H9 (cell line): ENCODE measurements at regions not wholly inside any gene's neighbourhood (a gene's known extent, or its start where the extent isn't known, plus 50 kb on each side); places are given as distances from the start of the nearest gene placed in this dataset.

ENCODE experiments used
- DNase-seq: peaks from one replicate; pipeline ENCODE4 v3.0.0-alpha.2; 2017
- H2AFZ ChIP-seq: one replicate; pipeline ENCODE4 v1.6.1; 2013; ENCODE audit warnings: mild to moderate bottlenecking, low read length, control low read depth, moderate library complexity
- H2AK5ac ChIP-seq: 2 replicates; pipeline ENCODE4 v1.6.1; 2013; ENCODE audit warnings: low read length, control low read depth, mixed read lengths; ENCODE audit not compliant: insufficient read length
- H2BK120ac ChIP-seq: one replicate; pipeline ENCODE4 v1.6.1; 2013; ENCODE audit warnings: low read depth, mild to moderate bottlenecking, low read length, control low read depth, inconsistent platforms; ENCODE audit not compliant: poor library complexity, severe bottlenecking
- H2BK12ac ChIP-seq: 2 replicates; pipeline ENCODE4 v1.6.1; 2013; ENCODE audit warnings: low read length, control low read depth, mixed read lengths, low read depth; ENCODE audit not compliant: insufficient read length
- H2BK15ac ChIP-seq: 2 replicates; pipeline ENCODE4 v1.6.1; 2013; ENCODE audit warnings: low read depth, low read length, control low read depth
- H2BK20ac ChIP-seq: one replicate; pipeline ENCODE4 v1.6.1; 2013; ENCODE audit warnings: low read depth, mild to moderate bottlenecking, low read length, control low read depth, inconsistent platforms; ENCODE audit not compliant: poor library complexity, severe bottlenecking
- H2BK5ac ChIP-seq: 2 replicates; pipeline ENCODE4 v1.6.1; 2013; ENCODE audit warnings: low read length, control low read depth, mixed read lengths; ENCODE audit not compliant: insufficient read length
- H3K14ac ChIP-seq: 2 replicates; pipeline ENCODE4 v1.6.1; 2013; ENCODE audit warnings: low read length, control low read depth; ENCODE audit not compliant: insufficient read depth
- H3K18ac ChIP-seq: 2 replicates; pipeline ENCODE4 v1.6.1; 2013; ENCODE audit warnings: low read depth, mild to moderate bottlenecking, mixed read lengths, low read length, control low read depth; ENCODE audit not compliant: insufficient read length
- H3K23ac ChIP-seq: 2 replicates; pipeline ENCODE4 v1.6.1; 2013; ENCODE audit warnings: low read length, control low read depth, mixed read lengths, low read depth; ENCODE audit not compliant: insufficient read length
- H3K23me2 ChIP-seq: 2 replicates; pipeline ENCODE4 v1.6.1; 2013; ENCODE audit warnings: low read depth, mild to moderate bottlenecking, mixed read lengths, low read length, control low read depth; ENCODE audit not compliant: insufficient read length, poor library complexity, severe bottlenecking
- H3K27ac ChIP-seq: 2 replicates; pipeline ENCODE4 v1.5.1; 2013; ENCODE audit warnings: low read length, control low read depth, mixed read lengths, low read depth; ENCODE audit not compliant: insufficient read length
- H3K27me3 ChIP-seq: 2 replicates; pipeline ENCODE4 v1.6.1; 2013; ENCODE audit warnings: low read length, control low read depth, inconsistent platforms; ENCODE audit not compliant: insufficient read depth
- H3K4ac ChIP-seq: 2 replicates; pipeline ENCODE4 v1.6.1; 2013; ENCODE audit warnings: low read depth, mild to moderate bottlenecking, control low read depth, inconsistent platforms, low read length, moderate library complexity
- H3K4me1 ChIP-seq: 2 replicates; pipeline ENCODE4 v1.6.1; 2013; ENCODE audit warnings: low read length, control low read depth, inconsistent platforms; ENCODE audit not compliant: insufficient read depth
- H3K4me2 ChIP-seq: 2 replicates; pipeline ENCODE4 v1.6.1; 2013; ENCODE audit warnings: low read length, control low read depth, mixed read lengths; ENCODE audit not compliant: insufficient read length, insufficient read depth
- H3K56ac ChIP-seq: 2 replicates; pipeline ENCODE4 v1.6.1; 2013; ENCODE audit warnings: low read depth, mild to moderate bottlenecking, mixed read lengths, low read length, control low read depth; ENCODE audit not compliant: insufficient read length
- H3K79me1 ChIP-seq: 2 replicates; pipeline ENCODE4 v1.6.1; 2013; ENCODE audit warnings: low read depth, mild to moderate bottlenecking, moderate library complexity, low read length, control low read depth, inconsistent platforms; ENCODE audit not compliant: insufficient read depth, poor library complexity, severe bottlenecking
- H3K79me2 ChIP-seq: 2 replicates; pipeline ENCODE4 v1.6.1; 2013; ENCODE audit warnings: low read length, control low read depth, inconsistent platforms; ENCODE audit not compliant: insufficient read depth
- H3K9ac ChIP-seq: 2 replicates; pipeline ENCODE4 v1.6.1; 2013; ENCODE audit warnings: low read length, control low read depth, mixed read lengths; ENCODE audit not compliant: insufficient read length; ENCODE audit errors: extremely low read depth
- H3K9me3 ChIP-seq: one replicate; pipeline ENCODE4 v1.6.1; 2013; ENCODE audit warnings: low read depth, low read length, inconsistent platforms; ENCODE audit not compliant: control insufficient read depth
- H3T11ph ChIP-seq: one replicate; pipeline ENCODE4 v1.6.1; 2013; ENCODE audit warnings: mild to moderate bottlenecking, low read length, control low read depth, inconsistent platforms
- H4K20me1 ChIP-seq: one replicate; pipeline ENCODE4 v1.6.1; 2013; ENCODE audit not compliant: control insufficient read depth, insufficient read length, insufficient read depth
- H4K5ac ChIP-seq: 2 replicates; pipeline ENCODE4 v1.6.1; 2013; ENCODE audit warnings: low read depth, mild to moderate bottlenecking, mixed read lengths, low read length, control low read depth; ENCODE audit not compliant: insufficient read length
- H4K8ac ChIP-seq: replicated peaks from 2 replicates; pipeline ENCODE4 v1.6.1; 2013; ENCODE audit warnings: low read length, control low read depth, mixed read lengths, low read depth; ENCODE audit not compliant: insufficient read length
- H4K91ac ChIP-seq: 2 replicates; pipeline ENCODE4 v1.6.1; 2013; ENCODE audit warnings: low read depth, mild to moderate bottlenecking, moderate library complexity, mixed read lengths, low read length, control low read depth; ENCODE audit not compliant: insufficient read length
- H3K27ac Mint-ChIP-seq, 3 experiments: 2 replicates in 2 of 3; 3 replicates in 1 of 3; pipeline ENCODE4 v1.8.0; 2020 to 2021; ENCODE audit warnings: mixed read lengths in 3 of 3, mild to moderate bottlenecking in 1 of 3, moderate library complexity in 1 of 3
- H3K27me3 Mint-ChIP-seq: 2 replicates; pipeline ENCODE4 v1.8.0; 2021; ENCODE audit warnings: low read depth, mild to moderate bottlenecking, moderate library complexity, mixed read lengths
- H3K36me3 Mint-ChIP-seq, 3 experiments: 2 replicates in 2 of 3; 3 replicates in 1 of 3; pipeline ENCODE4 v1.8.0; 2020 to 2021; ENCODE audit warnings: low read depth in 3 of 3, mixed read lengths in 3 of 3; ENCODE audit not compliant: insufficient read depth in 1 of 3
- H3K4me1 Mint-ChIP-seq, 2 experiments: 2 replicates each; pipeline ENCODE4 v1.8.0; 2020; ENCODE audit warnings: mixed read lengths in 2 of 2
- H3K4me3 Mint-ChIP-seq, 2 experiments: 2 replicates in 1 of 2; 3 replicates in 1 of 2; pipeline ENCODE4 v1.8.0; 2020 to 2021; ENCODE audit warnings: mild to moderate bottlenecking in 2 of 2, mixed read lengths in 2 of 2, moderate library complexity in 1 of 2
- H3K9me3 Mint-ChIP-seq, 2 experiments: 2 replicates in 1 of 2; 3 replicates in 1 of 2; pipeline ENCODE4 v1.8.0; 2020; ENCODE audit warnings: mild to moderate bottlenecking in 2 of 2, mixed read lengths in 2 of 2, moderate library complexity in 1 of 2
- WGBS: extraction: QIAGEN DNeasy Blood & Tissue Kit; methylation state at CpG from one replicate; pipeline ENCODE4 v1.1.7; 2013; ENCODE audit warnings: missing lambda C conversion rate, low lambda C conversion rate, mixed read lengths; ENCODE audit not compliant: insufficient read length; ENCODE audit errors: extremely low coverage; 5-methylcytosine and 5-hydroxymethylcytosine counted together
- TF ChIP-seq, protein P1 (sequence below): fragments of 200-600 bp; sonication (generic); conservative IDR thresholded peaks from 3 replicates; pipeline ENCODE4 v1.8.0; 2021; ENCODE audit warnings: antibody characterized with exemption, mild to moderate bottlenecking

DNA sequence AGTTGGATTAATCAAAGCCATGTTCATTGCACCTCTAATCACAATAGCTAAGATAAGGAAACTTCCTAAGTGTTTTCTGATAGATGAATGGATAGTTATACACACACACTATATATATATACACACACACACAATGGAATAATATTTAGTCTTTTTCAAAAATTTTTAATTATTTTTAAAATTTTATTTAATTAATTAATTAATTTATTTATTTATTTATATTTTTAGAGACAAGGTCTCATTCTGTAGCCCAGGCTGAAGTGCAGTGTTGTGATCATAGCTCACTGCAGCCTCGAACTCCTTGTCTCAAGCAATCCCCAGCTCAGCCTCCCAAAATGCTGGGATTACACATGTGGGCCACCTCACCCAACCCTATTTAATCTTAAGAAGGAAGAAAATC lies 481.0 kb upstream of the TNP1 start:
- no peak overlapping the region for H3K27ac Mint-ChIP-seq
- Histone ChIP-seq H4K8ac (no peak overlapping the region), H2BK12ac (no peak overlapping the region), H3K9me3 (no peaks in the 10 kb centered on the region), H2BK120ac (no peak overlapping the region), H3K9ac (no peak overlapping the region), H3K27me3 (no peaks in the 10 kb centered on the region; the same call in 1 of the 2 replicates), H3K4me1 (no peaks in the 10 kb centered on the region), H4K20me1 (no peaks in the 10 kb centered on the region), H2BK15ac (no peak overlapping the region), H3K14ac (no peak overlapping the region), H4K5ac (no peak overlapping the region), H3K18ac (no peak overlapping the region), H3K4ac (no peak overlapping the region), H3K27ac (no peak overlapping the region), H4K91ac (no peak overlapping the region), H3K23me2 (no peaks in the 10 kb centered on the region), H3K79me1 (no peaks in the 10 kb centered on the region), H2AFZ (no peak overlapping the region), H3K4me2 (no peak overlapping the region), H3K23ac (no peak overlapping the region), H3K56ac (no peak overlapping the region), H3T11ph (no peak overlapping the region), H2BK5ac (no peak overlapping the region), H2AK5ac (no peak overlapping the region), H2BK20ac (no peak overlapping the region), H3K79me2 (no peaks in the 10 kb centered on the region)
- DNase-seq: no peak
- H3K27me3 Mint-ChIP-seq: peaks cover 8% of the 10 kb centered on the region
- H3K9me3 Mint-ChIP-seq: no peaks in the 10 kb centered on the region
- H3K4me3 Mint-ChIP-seq: no peak overlapping the region
- H3K4me1 Mint-ChIP-seq: peaks cover 4 to 7% of the 10 kb centered on the region in 2 experiments; a peak in 2 of 4 replicates
- no CpG with 5 or more reads among the region's 1 CpG for WGBS
- TF ChIP-seq, protein P1, sequence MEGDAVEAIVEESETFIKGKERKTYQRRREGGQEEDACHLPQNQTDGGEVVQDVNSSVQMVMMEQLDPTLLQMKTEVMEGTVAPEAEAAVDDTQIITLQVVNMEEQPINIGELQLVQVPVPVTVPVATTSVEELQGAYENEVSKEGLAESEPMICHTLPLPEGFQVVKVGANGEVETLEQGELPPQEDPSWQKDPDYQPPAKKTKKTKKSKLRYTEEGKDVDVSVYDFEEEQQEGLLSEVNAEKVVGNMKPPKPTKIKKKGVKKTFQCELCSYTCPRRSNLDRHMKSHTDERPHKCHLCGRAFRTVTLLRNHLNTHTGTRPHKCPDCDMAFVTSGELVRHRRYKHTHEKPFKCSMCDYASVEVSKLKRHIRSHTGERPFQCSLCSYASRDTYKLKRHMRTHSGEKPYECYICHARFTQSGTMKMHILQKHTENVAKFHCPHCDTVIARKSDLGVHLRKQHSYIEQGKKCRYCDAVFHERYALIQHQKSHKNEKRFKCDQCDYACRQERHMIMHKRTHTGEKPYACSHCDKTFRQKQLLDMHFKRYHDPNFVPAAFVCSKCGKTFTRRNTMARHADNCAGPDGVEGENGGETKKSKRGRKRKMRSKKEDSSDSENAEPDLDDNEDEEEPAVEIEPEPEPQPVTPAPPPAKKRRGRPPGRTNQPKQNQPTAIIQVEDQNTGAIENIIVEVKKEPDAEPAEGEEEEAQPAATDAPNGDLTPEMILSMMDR: no peak
- H3K36me3 Mint-ChIP-seq: no peaks in the 10 kb centered on the region
